H9 (cell line): ENCODE measurements at regions not wholly inside any gene's neighbourhood (a gene's known extent, or its start where the extent isn't known, plus 50 kb on each side); places are given as distances from the start of the nearest gene placed in this dataset.

Experiments
- DNase-seq: peaks from one replicate; pipeline ENCODE4 v3.0.0-alpha.2; 2017
- H2AFZ ChIP-seq: one replicate; pipeline ENCODE4 v1.6.1; 2013; ENCODE audit warnings: mild to moderate bottlenecking, low read length, control low read depth, moderate library complexity
- H2AK5ac ChIP-seq: 2 replicates; pipeline ENCODE4 v1.6.1; 2013; ENCODE audit warnings: low read length, control low read depth, mixed read lengths; ENCODE audit not compliant: insufficient read length
- H2BK120ac ChIP-seq: one replicate; pipeline ENCODE4 v1.6.1; 2013; ENCODE audit warnings: low read depth, mild to moderate bottlenecking, low read length, control low read depth, inconsistent platforms; ENCODE audit not compliant: poor library complexity, severe bottlenecking
- H2BK12ac ChIP-seq: 2 replicates; pipeline ENCODE4 v1.6.1; 2013; ENCODE audit warnings: low read length, control low read depth, mixed read lengths, low read depth; ENCODE audit not compliant: insufficient read length
- H2BK15ac ChIP-seq: 2 replicates; pipeline ENCODE4 v1.6.1; 2013; ENCODE audit warnings: low read depth, low read length, control low read depth
- H2BK20ac ChIP-seq: one replicate; pipeline ENCODE4 v1.6.1; 2013; ENCODE audit warnings: low read depth, mild to moderate bottlenecking, low read length, control low read depth, inconsistent platforms; ENCODE audit not compliant: poor library complexity, severe bottlenecking
- H2BK5ac ChIP-seq: 2 replicates; pipeline ENCODE4 v1.6.1; 2013; ENCODE audit warnings: low read length, control low read depth, mixed read lengths; ENCODE audit not compliant: insufficient read length
- H3K14ac ChIP-seq: 2 replicates; pipeline ENCODE4 v1.6.1; 2013; ENCODE audit warnings: low read length, control low read depth; ENCODE audit not compliant: insufficient read depth
- H3K18ac ChIP-seq: 2 replicates; pipeline ENCODE4 v1.6.1; 2013; ENCODE audit warnings: low read depth, mild to moderate bottlenecking, mixed read lengths, low read length, control low read depth; ENCODE audit not compliant: insufficient read length
- H3K23ac ChIP-seq: 2 replicates; pipeline ENCODE4 v1.6.1; 2013; ENCODE audit warnings: low read length, control low read depth, mixed read lengths, low read depth; ENCODE audit not compliant: insufficient read length
- H3K23me2 ChIP-seq: 2 replicates; pipeline ENCODE4 v1.6.1; 2013; ENCODE audit warnings: low read depth, mild to moderate bottlenecking, mixed read lengths, low read length, control low read depth; ENCODE audit not compliant: insufficient read length, poor library complexity, severe bottlenecking
- H3K27ac ChIP-seq: 2 replicates; pipeline ENCODE4 v1.5.1; 2013; ENCODE audit warnings: low read length, control low read depth, mixed read lengths, low read depth; ENCODE audit not compliant: insufficient read length
- H3K27me3 ChIP-seq: 2 replicates; pipeline ENCODE4 v1.6.1; 2013; ENCODE audit warnings: low read length, control low read depth, inconsistent platforms; ENCODE audit not compliant: insufficient read depth
- H3K4ac ChIP-seq: 2 replicates; pipeline ENCODE4 v1.6.1; 2013; ENCODE audit warnings: low read depth, mild to moderate bottlenecking, control low read depth, inconsistent platforms, low read length, moderate library complexity
- H3K4me1 ChIP-seq: 2 replicates; pipeline ENCODE4 v1.6.1; 2013; ENCODE audit warnings: low read length, control low read depth, inconsistent platforms; ENCODE audit not compliant: insufficient read depth
- H3K4me2 ChIP-seq: 2 replicates; pipeline ENCODE4 v1.6.1; 2013; ENCODE audit warnings: low read length, control low read depth, mixed read lengths; ENCODE audit not compliant: insufficient read length, insufficient read depth
- H3K56ac ChIP-seq: 2 replicates; pipeline ENCODE4 v1.6.1; 2013; ENCODE audit warnings: low read depth, mild to moderate bottlenecking, mixed read lengths, low read length, control low read depth; ENCODE audit not compliant: insufficient read length
- H3K79me1 ChIP-seq: 2 replicates; pipeline ENCODE4 v1.6.1; 2013; ENCODE audit warnings: low read depth, mild to moderate bottlenecking, moderate library complexity, low read length, control low read depth, inconsistent platforms; ENCODE audit not compliant: insufficient read depth, poor library complexity, severe bottlenecking
- H3K79me2 ChIP-seq: 2 replicates; pipeline ENCODE4 v1.6.1; 2013; ENCODE audit warnings: low read length, control low read depth, inconsistent platforms; ENCODE audit not compliant: insufficient read depth
- H3K9ac ChIP-seq: 2 replicates; pipeline ENCODE4 v1.6.1; 2013; ENCODE audit warnings: low read length, control low read depth, mixed read lengths; ENCODE audit not compliant: insufficient read length; ENCODE audit errors: extremely low read depth
- H3K9me3 ChIP-seq: one replicate; pipeline ENCODE4 v1.6.1; 2013; ENCODE audit warnings: low read depth, low read length, inconsistent platforms; ENCODE audit not compliant: control insufficient read depth
- H3T11ph ChIP-seq: one replicate; pipeline ENCODE4 v1.6.1; 2013; ENCODE audit warnings: mild to moderate bottlenecking, low read length, control low read depth, inconsistent platforms
- H4K20me1 ChIP-seq: one replicate; pipeline ENCODE4 v1.6.1; 2013; ENCODE audit not compliant: control insufficient read depth, insufficient read length, insufficient read depth
- H4K5ac ChIP-seq: 2 replicates; pipeline ENCODE4 v1.6.1; 2013; ENCODE audit warnings: low read depth, mild to moderate bottlenecking, mixed read lengths, low read length, control low read depth; ENCODE audit not compliant: insufficient read length
- H4K8ac ChIP-seq: replicated peaks from 2 replicates; pipeline ENCODE4 v1.6.1; 2013; ENCODE audit warnings: low read length, control low read depth, mixed read lengths, low read depth; ENCODE audit not compliant: insufficient read length
- H4K91ac ChIP-seq: 2 replicates; pipeline ENCODE4 v1.6.1; 2013; ENCODE audit warnings: low read depth, mild to moderate bottlenecking, moderate library complexity, mixed read lengths, low read length, control low read depth; ENCODE audit not compliant: insufficient read length
- H3K27ac Mint-ChIP-seq, 3 experiments: 2 replicates in 2 of 3; 3 replicates in 1 of 3; pipeline ENCODE4 v1.8.0; 2020 to 2021; ENCODE audit warnings: mixed read lengths in 3 of 3, mild to moderate bottlenecking in 1 of 3, moderate library complexity in 1 of 3
- H3K27me3 Mint-ChIP-seq: 2 replicates; pipeline ENCODE4 v1.8.0; 2021; ENCODE audit warnings: low read depth, mild to moderate bottlenecking, moderate library complexity, mixed read lengths
- H3K36me3 Mint-ChIP-seq, 3 experiments: 2 replicates in 2 of 3; 3 replicates in 1 of 3; pipeline ENCODE4 v1.8.0; 2020 to 2021; ENCODE audit warnings: low read depth in 3 of 3, mixed read lengths in 3 of 3; ENCODE audit not compliant: insufficient read depth in 1 of 3
- H3K4me1 Mint-ChIP-seq, 2 experiments: 2 replicates each; pipeline ENCODE4 v1.8.0; 2020; ENCODE audit warnings: mixed read lengths in 2 of 2
- H3K4me3 Mint-ChIP-seq, 2 experiments: 2 replicates in 1 of 2; 3 replicates in 1 of 2; pipeline ENCODE4 v1.8.0; 2020 to 2021; ENCODE audit warnings: mild to moderate bottlenecking in 2 of 2, mixed read lengths in 2 of 2, moderate library complexity in 1 of 2
- H3K9me3 Mint-ChIP-seq, 2 experiments: 2 replicates in 1 of 2; 3 replicates in 1 of 2; pipeline ENCODE4 v1.8.0; 2020; ENCODE audit warnings: mild to moderate bottlenecking in 2 of 2, mixed read lengths in 2 of 2, moderate library complexity in 1 of 2
- CTCF ChIP-seq: fragments of 200-600 bp; sonication (generic); conservative IDR thresholded peaks from 3 replicates; pipeline ENCODE4 v1.8.0; 2021; ENCODE audit warnings: antibody characterized with exemption, mild to moderate bottlenecking
- WGBS: extraction: QIAGEN DNeasy Blood & Tissue Kit; methylation state at CpG from one replicate; pipeline ENCODE4 v1.1.7; 2013; ENCODE audit warnings: missing lambda C conversion rate, low lambda C conversion rate, mixed read lengths; ENCODE audit not compliant: insufficient read length; ENCODE audit errors: extremely low coverage; 5-methylcytosine and 5-hydroxymethylcytosine counted together

GRCh38 chr4:4787421-4787820 lies 72.0 kb upstream of the MSX1 start:
- Histone ChIP-seq H3K56ac (no peak overlapping the region), H3K18ac (no peak overlapping the region), H4K91ac (no peak overlapping the region), H3K79me2 (no peaks in the 10 kb centered on the region), H3K79me1 (no peaks in the 10 kb centered on the region), H3K4ac (no peak overlapping the region), H3K27me3 (no peaks in the 10 kb centered on the region), H2BK12ac (no peak overlapping the region), H3K23me2 (no peaks in the 10 kb centered on the region), H4K20me1 (no peaks in the 10 kb centered on the region), H4K8ac (no peak overlapping the region), H2AFZ (no peak overlapping the region), H2BK5ac (no peak overlapping the region), H3K4me1 (no peaks in the 10 kb centered on the region; the same call in 1 of the 2 replicates), H3K14ac (no peak overlapping the region), H3T11ph (no peak overlapping the region), H3K23ac (no peak overlapping the region), H2BK20ac (no peak overlapping the region), H2BK120ac (no peak overlapping the region), H3K27ac (no peak overlapping the region), H3K4me2 (no peak overlapping the region), H2AK5ac (no peak overlapping the region), H2BK15ac (no peak overlapping the region), H3K9me3 (no peaks in the 10 kb centered on the region), H3K9ac (no peak overlapping the region), H4K5ac (no peak overlapping the region)
- no peak overlapping the region for H3K4me3 Mint-ChIP-seq
- peaks cover 27 to 29% of the 10 kb centered on the region in 2 experiments for H3K9me3 Mint-ChIP-seq
- H3K27me3 Mint-ChIP-seq: peaks cover 66% of the 10 kb centered on the region
- DNase-seq: no peak
- H3K4me1 Mint-ChIP-seq: peaks cover 16 to 22% of the 10 kb centered on the region in 2 experiments
- WGBS: no CpG with 5 or more reads among the region's 3 CpGs
- H3K27ac Mint-ChIP-seq: no peak overlapping the region
- TF ChIP-seq CTCF: no peak
- H3K36me3 Mint-ChIP-seq: peaks cover 15 to 30% (median 18%) of the 10 kb centered on the region in 3 experiments
